Esophagus squamous epithelium (tissue), 5 donors: ENCODE measurements at regions not wholly inside any gene's neighbourhood (a gene's known extent, or its start where the extent isn't known, plus 50 kb on each side); places are given as distances from the start of the nearest gene placed in this dataset.

Experiments
- DNase-seq: peaks from one replicate; lab custom pipeline; 2025; lab: John Stamatoyannopoulos, UW
- H3K27ac ChIP-seq, 4 donors: fragments of 200-600 bp; sonication (generic); one replicate each; pipeline ENCODE4 v1.5.1; 2016 to 2019; ENCODE audit warnings: mild to moderate bottlenecking in 1 of 4
- H3K27me3 ChIP-seq, 4 donors: fragments of 200-600 bp; sonication (generic); 1 replicate in 3 of 4; 2 replicates in 1 of 4; pipeline versions ENCODE4 v1.5.1 to v1.6.0; 2017 to 2021; ENCODE audit warnings: antibody characterized with exemption in 1 of 4
- H3K36me3 ChIP-seq, 3 donors: fragments of 200-600 bp; sonication (generic); one replicate each; pipeline ENCODE4 v1.5.1; 2016 to 2019
- H3K4me1 ChIP-seq, 3 donors: fragments of 200-600 bp; sonication (generic); one replicate each; pipeline ENCODE4 v1.5.1; 2017 to 2019
- H3K4me3 ChIP-seq, 4 donors: fragments of 200-600 bp; sonication (generic); 1 replicate in 3 of 4; 2 replicates in 1 of 4; pipeline ENCODE4 v1.5.1; 2016 to 2019; ENCODE audit warnings: mild to moderate bottlenecking in 2 of 4, moderate library complexity in 1 of 4
- H3K9me3 ChIP-seq, 3 donors: fragments of 200-600 bp; sonication (generic); one replicate each; pipeline ENCODE4 v1.5.1; 2016 to 2019
- CTCF ChIP-seq, 6 experiments: fragments of 450-650 bp in 4 of 6; fragments of 200-600 bp in 2 of 6; sonication (generic) in 2 of 6; IDR thresholded peaks; one replicate each; pipeline ENCODE4 v1.5.1; 2016 to 2019; ENCODE audit warnings: antibody characterized with exemption in 6 of 6, mild to moderate bottlenecking in 4 of 6, moderate library complexity in 4 of 6
- POLR2A ChIP-seq, 4 donors: fragments of 450-650 bp; IDR thresholded peaks; one replicate each; pipeline ENCODE4 v1.6.1; 2017; ENCODE audit warnings: antibody characterized with exemption in 4 of 4, mild to moderate bottlenecking in 4 of 4, moderate library complexity in 3 of 4
- WGBS, 2 donors: methylation state at CpG; one replicate each; pipeline ENCODE4 v1.1.5; 2018; 5-methylcytosine and 5-hydroxymethylcytosine counted together
- intact Hi-C: fragments of 100-400 bp; cut with DNase I; formaldehyde crosslinking; loops from one replicate; pipeline ENCODE4 v1.15.0; 2022
- donor health status: DM: yes; HTN: yes; CAD: no.

- Histone ChIP-seq H3K36me3 (no peaks in the 10 kb centered on the region), H3K4me1 (no peaks in the 10 kb centered on the region), H3K4me3 (no peak overlapping the region), H3K27ac (no peak overlapping the region), H3K9me3 (no peaks in the 10 kb centered on the region), H3K27me3 (no peaks in the 10 kb centered on the region)
- intact Hi-C loops = loop anchor here (5.0 kb wide), 1 partner anchor 1415 kb away; no protein-coding TSS in a partner anchor
- no peak for TF ChIP-seq POLR2A (IDR thresholded peaks at IDR 0.05)
- TF ChIP-seq CTCF (IDR thresholded peaks at IDR 0.05) = peak in 2 of 6 experiments; percentile 8 to 19
- DNase-seq = no peak
Measured at GRCh38 chr7:13276977-13277376, 589.5 kb downstream of the ARL4A start.

DNA sequence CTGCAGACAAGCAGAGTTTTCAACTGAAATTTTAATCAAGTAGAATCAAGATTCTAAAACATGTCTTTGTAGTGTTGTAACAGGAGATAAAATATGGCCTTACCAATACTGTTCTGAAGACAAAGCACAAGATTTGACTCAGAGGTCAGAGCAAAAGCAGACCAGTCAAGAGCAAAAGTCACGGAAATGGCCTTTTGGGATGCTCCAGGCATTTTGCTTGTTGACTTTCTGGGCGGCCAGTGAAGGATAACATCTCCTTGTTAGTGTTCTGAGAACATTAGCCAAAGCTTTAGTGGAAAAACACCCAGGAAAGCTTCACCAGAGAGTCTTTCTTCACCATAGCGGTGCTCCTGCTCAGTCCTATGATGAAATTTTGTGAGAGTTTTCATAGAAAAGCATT lies 590.6 kb downstream of the ARL4A start:
- intact Hi-C loops = loop anchor here (5.0 kb wide), 1 partner anchor 1414 kb away; no protein-coding TSS in a partner anchor
- Histone ChIP-seq H3K36me3 (no peaks in the 10 kb centered on the region), H3K27ac (no peak overlapping the region), H3K27me3 (no peaks in the 10 kb centered on the region), H3K9me3 (no peaks in the 10 kb centered on the region), H3K4me3 (no peak overlapping the region), H3K4me1 (no peaks in the 10 kb centered on the region)
- WGBS, 2 donors = 21 to 57% methylated on average over 3 of the region's 3 CpGs
- TF ChIP-seq CTCF (IDR thresholded peaks at IDR 0.05) = no peak
- TF ChIP-seq POLR2A (IDR thresholded peaks at IDR 0.05) = no peak
- DNase-seq = no peak

DNA sequence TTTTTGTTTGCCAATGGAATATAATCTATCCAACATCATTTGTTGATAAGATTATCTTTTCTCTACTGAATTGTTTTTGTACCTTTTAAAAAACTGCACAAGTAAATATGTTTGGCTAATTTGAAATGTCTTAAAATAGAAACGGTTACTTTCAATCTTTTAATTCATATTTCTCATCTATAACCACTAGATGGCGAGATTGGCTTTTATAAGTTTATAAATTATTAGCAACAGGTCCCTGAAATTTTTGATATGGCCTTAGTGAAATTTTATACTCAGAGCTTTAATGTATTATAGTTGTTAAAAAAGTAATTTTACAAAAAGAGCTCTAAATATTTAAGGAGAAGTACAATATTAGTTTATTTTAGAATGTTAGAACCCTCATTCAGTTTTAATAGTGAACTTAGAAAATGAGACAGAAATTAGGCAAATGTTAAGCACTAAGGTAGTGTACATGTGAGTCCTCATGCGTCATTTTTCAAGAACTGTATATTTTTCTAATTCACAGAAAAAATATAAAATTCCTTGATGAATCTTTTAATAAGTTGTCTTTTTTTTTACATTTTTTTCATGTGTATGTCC lies 592.5 kb downstream of the ARL4A start:
- intact Hi-C loops = loop anchor here (5.0 to 10.0 kb wide), 2 partner anchors 1175 to 1412 kb away; no protein-coding TSS in a partner anchor
- Histone ChIP-seq H3K4me1 (no peaks in the 10 kb centered on the region), H3K9me3 (no peaks in the 10 kb centered on the region), H3K4me3 (no peak overlapping the region), H3K36me3 (no peaks in the 10 kb centered on the region), H3K27ac (no peak overlapping the region), H3K27me3 (no peaks in the 10 kb centered on the region)
- WGBS, 2 donors = 30% methylated on average over 3 of the region's 3 CpGs
- TF ChIP-seq POLR2A (IDR thresholded peaks at IDR 0.05) = no peak
- TF ChIP-seq CTCF (IDR thresholded peaks at IDR 0.05) = peak in 4 of 6 experiments; percentile 23 to 46 (median 43)
- DNase-seq = no peak

DNA sequence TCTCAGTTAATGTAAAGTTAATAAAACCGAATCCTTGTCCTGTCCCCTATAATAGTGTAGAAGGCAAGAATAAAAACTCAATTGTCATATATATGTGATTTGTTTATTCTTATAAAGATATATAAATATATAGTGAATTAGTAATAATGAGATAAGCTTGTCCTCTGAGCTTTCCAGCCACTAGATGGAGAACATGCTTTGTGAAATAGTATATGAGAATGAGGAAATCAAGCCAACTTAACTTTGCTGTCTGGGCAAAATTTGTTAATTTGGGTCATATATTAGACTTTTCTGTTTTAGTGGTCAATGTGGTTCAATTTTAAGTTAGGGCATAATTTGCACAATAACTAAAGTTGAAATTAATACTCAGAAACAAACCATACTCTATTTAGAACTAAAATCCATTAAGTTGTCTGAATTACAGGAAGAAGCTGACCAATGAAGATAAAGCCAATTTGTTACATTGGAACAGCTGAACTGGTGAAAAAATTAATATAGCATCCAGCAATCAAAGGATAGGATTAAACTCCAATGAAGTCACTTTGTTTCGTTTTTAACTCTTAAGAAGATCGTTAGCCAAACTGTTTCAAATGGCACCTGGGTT lies 595.0 kb downstream of the ARL4A start:
- no peak for DNase-seq
- H3K9me3 ChIP-seq = no peaks in the 10 kb centered on the region
- intact Hi-C loops = loop anchor here (10.0 kb wide), 1 partner anchor 1172 kb away; no protein-coding TSS in a partner anchor

More for the DNA sequence above, 595.0 kb downstream of the ARL4A start:
- Histone ChIP-seq H3K36me3 (no peaks in the 10 kb centered on the region), H3K4me3 (no peak overlapping the region), H3K27ac (no peak overlapping the region), H3K27me3 (no peaks in the 10 kb centered on the region), H3K4me1 (no peaks in the 10 kb centered on the region)
- WGBS, 2 donors = 46 to 51% methylated on average over 3 of the region's 3 CpGs
- TF ChIP-seq POLR2A (IDR thresholded peaks at IDR 0.05) (no peak), CTCF (IDR thresholded peaks at IDR 0.05) (peak in 2 of 6 experiments; percentile 16 to 40)
